Thoracic aorta (tissue), 2 donors: ENCODE measurements at regions not wholly inside any gene's neighbourhood (a gene's known extent, or its start where the extent isn't known, plus 50 kb on each side); places are given as distances from the start of the nearest gene placed in this dataset.

Experiments
- ATAC-seq: fragments of 150-250 bp; one replicate; pipeline ENCODE4 v1.8.0; 2017; ENCODE audit warnings: low read depth; ENCODE audit not compliant: insufficient number of reproducible peaks, low FRiP score
- DNase-seq: peaks from one replicate; pipeline ENCODE4 v3.0.0-alpha.2; 2020; ENCODE audit warnings: low spot score
- H3K27ac ChIP-seq, 2 donors: fragments of 200-600 bp; sonication (generic); 1 replicate in 1 of 2; 2 replicates in 1 of 2; pipeline ENCODE4 v1.5.1; 2016; ENCODE audit warnings: mild to moderate bottlenecking in 2 of 2, moderate library complexity in 2 of 2
- H3K27me3 ChIP-seq: fragments of 200-600 bp; sonication (generic); replicated peaks from 2 replicates; pipeline ENCODE4 v1.6.0; 2016; ENCODE audit warnings: mild to moderate bottlenecking; ENCODE audit not compliant: insufficient read depth
- H3K36me3 ChIP-seq: fragments of 200-600 bp; sonication (generic); one replicate; pipeline ENCODE4 v1.5.1; 2016
- H3K4me1 ChIP-seq, 2 donors: fragments of 200-600 bp; sonication (generic); 1 replicate in 1 of 2; 2 replicates in 1 of 2; pipeline versions ENCODE4 v1.5.1 to v1.6.0; 2016; ENCODE audit warnings: low read depth in 2 of 2, mild to moderate bottlenecking in 1 of 2; ENCODE audit not compliant: control insufficient read depth in 1 of 2
- H3K4me3 ChIP-seq: fragments of 200-600 bp; sonication (generic); 2 replicates; pipeline ENCODE4 v1.5.1; 2016; ENCODE audit warnings: mild to moderate bottlenecking
- H3K9me3 ChIP-seq: fragments of 200-600 bp; sonication (generic); 2 replicates; pipeline ENCODE4 v1.5.1; 2016
- TF ChIP-seq, protein P1 (sequence below): fragments of 200-600 bp; sonication (generic); IDR thresholded peaks from one replicate; pipeline ENCODE4 v1.5.1; 2019; ENCODE audit warnings: antibody characterized with exemption

DNA sequence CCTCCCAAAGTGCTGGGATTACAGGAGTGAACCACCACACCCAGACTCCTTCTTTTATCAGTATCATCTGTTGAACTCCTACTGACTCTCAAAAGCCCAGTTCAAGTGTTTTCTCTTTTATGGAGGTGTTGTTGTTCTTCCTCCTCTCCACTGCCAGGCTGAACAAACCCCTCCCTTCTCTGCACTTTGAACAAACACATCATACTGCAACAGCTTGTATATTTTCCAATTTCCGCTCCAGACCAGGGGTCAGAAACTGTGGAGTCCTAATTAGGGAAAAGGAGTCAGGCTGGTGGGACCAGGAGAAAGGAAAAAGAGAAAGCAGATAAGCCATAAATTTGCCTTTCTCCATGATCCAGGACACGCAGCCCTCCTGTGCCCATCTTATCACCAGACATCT, 148.1 kb upstream of the HMHB1 start:
- Histone ChIP-seq H3K4me3 (no peak overlapping the region), H3K9me3 (no peaks in the 10 kb centered on the region), H3K4me1 (peaks cover 0 to 7% of the 10 kb centered on the region in 2 donors), H3K27ac (no peak overlapping the region), H3K27me3 (no peaks in the 10 kb centered on the region), H3K36me3 (no peaks in the 10 kb centered on the region)
- ATAC-seq, result no peak
- DNase-seq, result no peak
- TF ChIP-seq, protein P1, sequence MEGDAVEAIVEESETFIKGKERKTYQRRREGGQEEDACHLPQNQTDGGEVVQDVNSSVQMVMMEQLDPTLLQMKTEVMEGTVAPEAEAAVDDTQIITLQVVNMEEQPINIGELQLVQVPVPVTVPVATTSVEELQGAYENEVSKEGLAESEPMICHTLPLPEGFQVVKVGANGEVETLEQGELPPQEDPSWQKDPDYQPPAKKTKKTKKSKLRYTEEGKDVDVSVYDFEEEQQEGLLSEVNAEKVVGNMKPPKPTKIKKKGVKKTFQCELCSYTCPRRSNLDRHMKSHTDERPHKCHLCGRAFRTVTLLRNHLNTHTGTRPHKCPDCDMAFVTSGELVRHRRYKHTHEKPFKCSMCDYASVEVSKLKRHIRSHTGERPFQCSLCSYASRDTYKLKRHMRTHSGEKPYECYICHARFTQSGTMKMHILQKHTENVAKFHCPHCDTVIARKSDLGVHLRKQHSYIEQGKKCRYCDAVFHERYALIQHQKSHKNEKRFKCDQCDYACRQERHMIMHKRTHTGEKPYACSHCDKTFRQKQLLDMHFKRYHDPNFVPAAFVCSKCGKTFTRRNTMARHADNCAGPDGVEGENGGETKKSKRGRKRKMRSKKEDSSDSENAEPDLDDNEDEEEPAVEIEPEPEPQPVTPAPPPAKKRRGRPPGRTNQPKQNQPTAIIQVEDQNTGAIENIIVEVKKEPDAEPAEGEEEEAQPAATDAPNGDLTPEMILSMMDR, result no peak

DNA sequence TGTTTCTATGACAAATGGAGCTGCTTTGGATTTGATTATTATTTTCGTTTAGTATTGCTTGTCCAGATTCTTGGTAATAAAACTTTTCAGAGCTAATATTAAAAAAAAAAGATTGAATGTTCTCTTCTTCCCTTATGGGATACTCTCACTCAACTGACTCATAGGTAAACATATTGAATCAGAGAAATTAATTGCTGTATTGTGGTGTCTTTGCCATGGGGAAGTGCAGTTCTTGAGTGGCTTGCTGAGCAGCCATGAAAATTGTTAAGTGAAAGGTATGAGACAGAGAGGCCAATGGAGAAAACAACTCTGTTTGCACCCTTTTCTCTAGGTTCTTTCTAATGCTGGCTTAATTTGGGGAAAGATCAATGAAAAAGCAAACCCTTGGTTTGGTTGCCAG, 149.9 kb upstream of the HMHB1 start:
- Histone ChIP-seq H3K4me3 (no peak overlapping the region), H3K27me3 (no peaks in the 10 kb centered on the region), H3K4me1 (peaks cover 3 to 7% of the 10 kb centered on the region in 2 donors), H3K27ac (no peak overlapping the region), H3K36me3 (no peaks in the 10 kb centered on the region), H3K9me3 (no peaks in the 10 kb centered on the region)
- TF ChIP-seq, protein P1, result no peak
- ATAC-seq (no peak), DNase-seq (no peak)

DNA sequence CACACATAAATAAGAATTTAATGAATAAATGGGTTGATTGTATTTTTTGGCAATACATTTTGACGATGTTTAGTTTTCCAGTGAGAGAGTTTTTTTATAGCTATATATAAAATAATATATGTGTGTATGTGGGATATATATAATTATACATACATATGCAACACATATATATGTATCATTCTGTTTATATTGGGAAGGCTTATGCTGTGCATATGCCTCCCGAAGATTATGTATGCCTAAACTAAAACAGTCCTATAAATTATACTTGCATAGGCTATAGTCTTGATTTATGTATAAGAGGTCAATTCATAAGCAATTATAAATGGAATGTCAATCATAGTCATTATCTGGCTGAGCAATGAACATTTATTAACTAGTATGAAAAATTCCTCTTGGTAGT, 151.3 kb upstream of the HMHB1 start:
- Histone ChIP-seq H3K27ac (no peak overlapping the region), H3K36me3 (no peaks in the 10 kb centered on the region), H3K4me1 (peaks cover 3 to 7% of the 10 kb centered on the region in 2 donors), H3K27me3 (no peaks in the 10 kb centered on the region), H3K4me3 (no peak overlapping the region), H3K9me3 (no peaks in the 10 kb centered on the region)
- TF ChIP-seq, protein P1, result no peak
- DNase-seq (no peak), ATAC-seq (no peak)

DNA sequence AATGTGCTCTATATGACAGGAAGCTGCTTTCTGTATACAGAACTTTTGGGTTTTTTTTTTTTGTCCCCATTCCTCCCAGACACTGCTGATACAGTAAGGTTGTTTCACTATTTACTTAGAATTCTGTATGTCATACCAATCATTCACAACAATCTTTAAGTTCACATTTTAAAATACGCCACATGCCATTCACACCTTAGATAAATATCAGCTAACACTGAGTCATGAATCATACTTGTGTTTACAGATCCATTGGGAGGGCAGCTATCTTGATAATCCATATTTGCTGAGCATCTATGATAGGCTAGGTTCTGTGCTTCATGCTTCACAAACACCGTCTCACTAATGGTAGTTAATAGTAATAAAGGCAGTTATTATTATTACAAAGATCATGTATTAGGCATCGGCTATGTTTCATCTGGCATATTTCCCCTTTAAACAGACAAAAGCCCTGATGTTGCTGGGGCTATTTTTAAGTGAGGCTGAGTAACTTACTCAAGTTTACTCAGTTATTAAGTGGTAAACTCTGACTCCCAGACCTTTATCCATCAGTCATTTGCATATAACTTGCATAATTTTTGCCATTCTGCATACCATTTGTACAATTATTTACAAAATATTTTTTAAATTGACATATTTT, 152.2 kb upstream of the HMHB1 start:
- Histone ChIP-seq H3K4me3 (no peak overlapping the region), H3K9me3 (no peaks in the 10 kb centered on the region), H3K27me3 (no peaks in the 10 kb centered on the region), H3K36me3 (no peaks in the 10 kb centered on the region), H3K4me1 (peaks cover 3 to 7% of the 10 kb centered on the region in 2 donors), H3K27ac (no peak overlapping the region)
- TF ChIP-seq, protein P1, result no peak
- no peak for ATAC-seq
- DNase-seq, result no peak

DNA sequence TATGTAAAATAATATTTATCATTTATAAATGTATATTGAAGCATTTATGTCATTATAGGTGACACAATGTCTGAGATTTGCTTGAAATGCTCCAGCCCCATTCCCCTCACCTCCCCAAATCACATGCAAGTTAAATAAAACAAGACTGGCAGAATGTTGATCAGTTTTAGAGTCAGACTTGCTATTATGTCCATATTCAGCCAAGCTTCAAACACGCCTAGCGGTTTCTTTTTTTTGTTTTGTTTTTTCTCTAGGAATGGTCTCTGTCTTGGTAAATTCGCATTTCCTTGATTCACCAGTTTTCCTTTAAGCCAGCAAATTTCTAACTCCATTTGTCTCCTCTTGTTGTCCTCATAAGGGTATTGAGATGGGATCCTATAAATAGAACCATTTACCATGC, 153.0 kb upstream of the HMHB1 start:
- Histone ChIP-seq H3K4me3 (no peak overlapping the region), H3K4me1 (peaks cover 3 to 7% of the 10 kb centered on the region in 2 donors), H3K9me3 (no peaks in the 10 kb centered on the region), H3K27ac (no peak overlapping the region), H3K27me3 (no peaks in the 10 kb centered on the region), H3K36me3 (no peaks in the 10 kb centered on the region)
- no peak for ATAC-seq
- DNase-seq, result no peak
- TF ChIP-seq, protein P1, result no peak
